HepG2 (cell line): ENCODE measurements at regions not wholly inside any gene's neighbourhood (a gene's known extent, or its start where the extent isn't known, plus 50 kb on each side); places are given as distances from the start of the nearest gene placed in this dataset.

Source experiments
- ATAC-seq: fragments of 200-7000 bp; cut with Tn5 transposase; 3 replicates; pipeline ENCODE4 v1.9.1; 2020; ENCODE audit warnings: mild to moderate bottlenecking, moderate library complexity
- BruUV-seq: library from RNA; stranded (reverse); fragments of 400-500 nt; replicated peaks from 2 replicates; lab custom pipeline; 2021; lab: Mats Ljungman, UMichigan
- CTCF ChIA-PET: fragments of 300-600 bp; formaldehyde crosslinking; extraction: SDS; loops from one replicate; lab custom pipeline; 2021; ENCODE audit warnings: low total read pairs, inconsistent platforms, low intra/inter-chr PET ratio; lab: Yijun Ruan, JAX
- POLR2A ChIA-PET: fragments of 350-600 bp; sonication (Branson Sonifier 250); formaldehyde crosslinking; loops from one replicate; lab custom pipeline; 2020; ENCODE audit warnings: antibody characterized with exemption, inconsistent platforms; lab: Yijun Ruan, JAX
- DNase-seq: peaks from one replicate; pipeline ENCODE4 v3.0.0-alpha.2; 2015; ENCODE audit warnings: low spot score
- FAIRE-seq: peaks from 3 replicates; lab custom pipeline; 2011; peaks lifted over from hg19 to GRCh38; lab: Jason Lieb, UNC
- H2AFZ ChIP-seq: one replicate; pipeline ENCODE4 v1.6.1; 2011; ENCODE audit warnings: low read length, inconsistent platforms
- H3K27ac ChIP-seq: fragments of 300-600 bp; 3 replicates; pipeline ENCODE4 v1.8.0; 2011; ENCODE audit warnings: mixed run types, mild to moderate bottlenecking, mixed read lengths, low read length, inconsistent platforms; ENCODE audit not compliant: insufficient read depth; ENCODE audit errors: extremely low read length
- H3K27me3 ChIP-seq, 2 experiments: fragments of 200-600 bp in 1 of 2; 2 replicates in 1 of 2; 3 replicates in 1 of 2; pipeline versions ENCODE4 v1.6.0 to v1.8.0; 2011; ENCODE audit warnings: low read length in 2 of 2, mild to moderate bottlenecking in 2 of 2, moderate library complexity in 2 of 2, inconsistent platforms in 1 of 2; ENCODE audit not compliant: insufficient read depth in 2 of 2, control insufficient read depth in 1 of 2
- H3K36me3 ChIP-seq, 2 experiments: fragments of 200-600 bp in 1 of 2; replicated peaks in 1 of 2; 2 replicates in 1 of 2; 3 replicates in 1 of 2; pipeline versions ENCODE4 v1.5.1 to v1.8.0; 2011; ENCODE audit warnings: low read length in 2 of 2, inconsistent platforms in 1 of 2; ENCODE audit not compliant: insufficient read depth in 2 of 2, control insufficient read depth in 1 of 2
- H3K4me1 ChIP-seq: 2 replicates; pipeline ENCODE4 v1.5.1; 2012; ENCODE audit warnings: low read length, inconsistent platforms; ENCODE audit not compliant: insufficient read depth
- H3K4me2 ChIP-seq: 2 replicates; pipeline ENCODE4 v1.6.0; 2011; ENCODE audit warnings: low read depth, low read length, inconsistent platforms
- H3K4me3 ChIP-seq, 3 experiments: fragments of 200-600 bp in 1 of 3; sonication (generic), shearing (Covaris generic) in 1 of 3; replicated peaks in 1 of 3; 2 replicates each; pipeline ENCODE4 v1.5.1; 2011 to 2016; ENCODE audit warnings: low read length in 3 of 3, inconsistent platforms in 2 of 3, low read depth in 2 of 3, mild to moderate bottlenecking in 2 of 3, control low read depth in 1 of 3, mixed read lengths in 1 of 3; ENCODE audit not compliant: insufficient read depth in 1 of 3
- H3K79me2 ChIP-seq: one replicate; pipeline ENCODE4 v1.6.1; 2011; ENCODE audit warnings: low read length, inconsistent platforms; ENCODE audit not compliant: insufficient read depth
- H3K9ac ChIP-seq: 2 replicates; pipeline ENCODE4 v1.6.0; 2011; ENCODE audit warnings: mild to moderate bottlenecking, low read depth, low read length, inconsistent platforms; ENCODE audit not compliant: insufficient read depth
- H3K9me3 ChIP-seq: 2 replicates; pipeline ENCODE4 v1.5.1; 2012; ENCODE audit warnings: mild to moderate bottlenecking, low read length
- H4K20me1 ChIP-seq: 2 replicates; pipeline ENCODE4 v1.6.0; 2011; ENCODE audit warnings: inconsistent platforms, mild to moderate bottlenecking, low read length, moderate library complexity; ENCODE audit not compliant: insufficient read depth
- AGO1 ChIP-seq: fragments of 200-400 bp; formaldehyde crosslinking; IDR thresholded peaks from 2 replicates; pipeline ENCODE4 v1.6.1; 2017; ENCODE audit warnings: mild to moderate bottlenecking, low read depth, low read length, moderate library complexity; ENCODE audit not compliant: poor library complexity, severe bottlenecking
- DR1 ChIP-seq: sonication (generic); formaldehyde crosslinking; IDR thresholded peaks from 2 replicates; pipeline ENCODE4 v1.8.0; 2021; ENCODE audit warnings: mild to moderate bottlenecking, missing genetic modification reagents, inconsistent platforms
- FOSL1 ChIP-seq: sonication (generic); formaldehyde crosslinking; IDR thresholded peaks from 2 replicates; pipeline ENCODE4 v1.9.0; 2021; ENCODE audit warnings: missing genetic modification reagents, borderline replicate concordance
- HHEX ChIP-seq: IDR thresholded peaks from 2 replicates; pipeline ENCODE4 v1.6.1; 2016; ENCODE audit warnings: control low read depth
- HMG20B ChIP-seq: conservative IDR thresholded peaks from 2 replicates; pipeline ENCODE4 v1.6.1; 2016; ENCODE audit warnings: missing genetic modification reagents, missing compliant biosample characterization
- MIXL1 ChIP-seq: IDR thresholded peaks from 2 replicates; pipeline ENCODE4 v1.6.1; 2016
- NCOA2 ChIP-seq: sonication (generic); formaldehyde crosslinking; IDR thresholded peaks from 2 replicates; pipeline ENCODE4 v1.8.0; 2022; ENCODE audit warnings: inconsistent platforms
- RAD51 ChIP-seq: fragments of 450-650 bp; IDR thresholded peaks from 2 replicates; pipeline ENCODE4 v1.6.1; 2016; ENCODE audit warnings: borderline replicate concordance
- SKI ChIP-seq: fragments of 450-650 bp; IDR thresholded peaks from one replicate; pipeline ENCODE4 v1.6.1; 2018; ENCODE audit warnings: mild to moderate bottlenecking; ENCODE audit not compliant: partially characterized antibody
- SOX5 ChIP-seq: IDR thresholded peaks from 2 replicates; pipeline ENCODE4 v1.6.1; 2016; ENCODE audit warnings: borderline replicate concordance
- SYNCRIP ChIP-seq: fragments of 200-400 bp; formaldehyde crosslinking; IDR thresholded peaks from 2 replicates; pipeline ENCODE4 v1.6.1; 2018; ENCODE audit warnings: mild to moderate bottlenecking, low read depth, low read length; ENCODE audit not compliant: insufficient read depth
- ZNF33A ChIP-seq: sonication (generic); formaldehyde crosslinking; IDR thresholded peaks from 2 replicates; pipeline ENCODE4 v1.5.1; 2020; ENCODE audit warnings: missing genetic modification reagents, mild to moderate bottlenecking, moderate library complexity, borderline replicate concordance
- ZNF441 ChIP-seq: sonication (generic); formaldehyde crosslinking; IDR thresholded peaks from 2 replicates; pipeline ENCODE4 v1.7.0; 2021; ENCODE audit warnings: missing genetic modification reagents, borderline replicate concordance
- ZNF614 ChIP-seq: IDR thresholded peaks from 2 replicates; pipeline ENCODE4 v1.6.1; 2018; ENCODE audit warnings: missing biosample characterization, missing genetic modification reagents, inconsistent platforms, borderline replicate concordance
- in situ Hi-C: cut with HindIII; loops from 2 replicates; pipeline ENCODE4 v1.10.0; 2017; ENCODE audit warnings: low pct_unique_long_range_greater_than_20kb; ENCODE audit not compliant: extremely low pct_ligation_motif_present
- intact Hi-C: fragments of 100-400 bp; cut with micrococcal nuclease; formaldehyde crosslinking; loops from one replicate; pipeline ENCODE4 v1.10.0; 2022; ENCODE audit not compliant: unreplicated experiment
- TF ChIP-seq, protein P1 (sequence below): IDR thresholded peaks from 2 replicates; pipeline ENCODE4 v1.6.1; 2016; ENCODE audit warnings: low read depth

GRCh38 chr7:21346297-21346696, 81.6 kb upstream of the SP4 start:
- TF ChIP-seq HHEX (no peak), RAD51 (no peak), ZNF614 (CRISPR knock-in tag) (no peak), NCOA2 (CRISPR knock-in tag) (no peak), ZNF33A (CRISPR knock-in tag) (no peak), MIXL1 (CRISPR knock-in tag) (no peak), ZNF441 (CRISPR knock-in tag) (no peak), SKI (no peak), SOX5 (CRISPR knock-in tag) (no peak), HMG20B (CRISPR knock-in tag) (no peak), AGO1 (no peak), SYNCRIP (no peak), FOSL1 (CRISPR knock-in tag) (no peak), DR1 (CRISPR knock-in tag) (no peak)
- TF ChIP-seq, protein P1, sequence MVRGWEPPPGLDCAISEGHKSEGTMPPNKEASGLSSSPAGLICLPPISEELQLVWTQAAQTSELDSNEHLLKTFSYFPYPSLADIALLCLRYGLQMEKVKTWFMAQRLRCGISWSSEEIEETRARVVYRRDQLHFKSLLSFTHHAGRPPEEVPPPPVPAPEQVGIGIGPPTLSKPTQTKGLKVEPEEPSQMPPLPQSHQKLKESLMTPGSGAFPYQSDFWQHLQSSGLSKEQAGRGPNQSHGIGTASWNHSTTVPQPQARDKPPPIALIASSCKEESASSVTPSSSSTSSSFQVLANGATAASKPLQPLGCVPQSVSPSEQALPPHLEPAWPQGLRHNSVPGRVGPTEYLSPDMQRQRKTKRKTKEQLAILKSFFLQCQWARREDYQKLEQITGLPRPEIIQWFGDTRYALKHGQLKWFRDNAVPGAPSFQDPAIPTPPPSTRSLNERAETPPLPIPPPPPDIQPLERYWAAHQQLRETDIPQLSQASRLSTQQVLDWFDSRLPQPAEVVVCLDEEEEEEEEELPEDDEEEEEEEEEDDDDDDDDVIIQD (CRISPR knock-in tag) = no peak
- CTCF ChIA-PET = no interaction called here
- Histone ChIP-seq H3K4me1 (peaks cover 11% of the 10 kb centered on the region; the same call in 1 of the 2 replicates), H3K4me3 (no peak overlapping the region), H3K9ac (no peak overlapping the region), H4K20me1 (no peaks in the 10 kb centered on the region), H3K4me2 (no peak overlapping the region), H3K9me3 (no peaks in the 10 kb centered on the region), H3K27ac (no peak overlapping the region), H2AFZ (no peak overlapping the region), H3K36me3 (no peaks in the 10 kb centered on the region), H3K27me3 (no peaks in the 10 kb centered on the region), H3K79me2 (no peaks in the 10 kb centered on the region)
- no peak for DNase-seq
- FAIRE-seq = no peak
- ATAC-seq = no peak
- BruUV-seq = no TSS peak
- POLR2A ChIA-PET = no interaction called here
- in situ Hi-C loops (no loop called here), intact Hi-C loops (no loop called here)
